Gastrocnemius medialis (tissue), 4 donors: ENCODE measurements at regions not wholly inside any gene's neighbourhood (a gene's known extent, or its start where the extent isn't known, plus 50 kb on each side); places are given as distances from the start of the nearest gene placed in this dataset.
A peak's percentile ranks its signal among the peaks of the same experiment; 100 is the strongest.

ENCODE experiments used
- ATAC-seq, 2 donors: fragments of 150-250 bp; one replicate each; pipeline ENCODE4 v1.9.1; 2016
- DNase-seq, 2 donors: peaks; one replicate each; pipeline ENCODE4 v3.0.0-alpha.2; 2019
- H3K27ac ChIP-seq, 4 donors: fragments of 200-600 bp; sonication (generic); 1 replicate in 1 of 4; 2 replicates in 3 of 4; pipeline ENCODE4 v1.5.1; 2016 to 2018; ENCODE audit warnings: mild to moderate bottlenecking in 2 of 4, moderate library complexity in 1 of 4
- H3K27me3 ChIP-seq, 3 donors: fragments of 200-600 bp; sonication (generic) in 2 of 3; 1 replicate in 1 of 3; 2 replicates in 2 of 3; pipeline versions ENCODE4 v1.5.1 to v1.6.0; 2016 to 2019; ENCODE audit warnings: mild to moderate bottlenecking in 1 of 3, moderate library complexity in 1 of 3
- H3K36me3 ChIP-seq, 2 donors: fragments of 200-600 bp; sonication (generic) in 1 of 2; one replicate each; pipeline ENCODE4 v1.5.1; 2017 to 2018
- H3K4me1 ChIP-seq, 2 donors: fragments of 200-600 bp; sonication (generic) in 1 of 2; one replicate each; pipeline ENCODE4 v1.5.1; 2016 to 2017; ENCODE audit warnings: mild to moderate bottlenecking in 2 of 2
- H3K4me3 ChIP-seq, 4 donors: fragments of 200-600 bp; sonication (generic) in 3 of 4; 1 replicate in 1 of 4; 2 replicates in 3 of 4; pipeline ENCODE4 v1.5.1; 2016 to 2019; ENCODE audit warnings: mild to moderate bottlenecking in 2 of 4
- H3K9me3 ChIP-seq, 3 donors: fragments of 200-600 bp; sonication (generic) in 2 of 3; 1 replicate in 1 of 3; 2 replicates in 2 of 3; pipeline ENCODE4 v1.5.1; 2016 to 2019
- POLR2A ChIP-seq, 2 donors: fragments of 450-650 bp; IDR thresholded peaks; one replicate each; pipeline ENCODE4 v1.6.1; 2017; ENCODE audit warnings: antibody characterized with exemption in 2 of 2, mild to moderate bottlenecking in 2 of 2, moderate library complexity in 2 of 2
- in situ Hi-C, 4 donors: fragments of 200-750 bp; cut with MboI; loops; one replicate each; pipeline versions ENCODE4 v1.15.0 to v1.8.0; 2017; ENCODE audit warnings: low sequenced_read_pairs in 4 of 4
- intact Hi-C: fragments of 100-400 bp; cut with DNase I; formaldehyde crosslinking; loops from one replicate; pipeline ENCODE4 v1.15.1; 2023; ENCODE audit warnings: low total_unique reads
- TF ChIP-seq, protein P1 (sequence below), 5 experiments: fragments of 450-650 bp in 3 of 5; fragments of 200-600 bp in 2 of 5; sonication (generic) in 2 of 5; IDR thresholded peaks in 4 of 5; conservative IDR thresholded peaks in 1 of 5; 1 replicate in 4 of 5; 2 replicates in 1 of 5; pipeline ENCODE4 v1.5.1; 2016 to 2019; ENCODE audit warnings: antibody characterized with exemption in 5 of 5, mild to moderate bottlenecking in 3 of 5, moderate library complexity in 3 of 5

DNA sequence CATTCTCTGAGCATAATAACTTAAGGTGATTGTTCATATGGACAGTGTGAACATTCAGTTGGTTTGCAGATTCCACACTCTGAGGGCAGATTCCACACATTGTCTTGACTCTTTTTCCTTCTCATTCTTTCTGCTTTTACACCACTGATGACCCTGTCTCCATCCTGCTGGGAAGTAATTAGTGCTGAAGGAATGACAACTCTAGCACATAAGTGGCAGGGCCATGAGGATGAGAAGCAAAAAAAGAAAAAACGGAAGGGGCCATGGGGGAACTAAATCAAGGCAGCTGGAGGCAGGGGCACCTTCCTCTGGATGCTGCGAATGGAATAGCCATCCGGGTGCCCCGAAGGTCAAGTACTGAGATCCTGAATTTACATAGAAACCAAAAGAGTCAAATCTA, 944.0 kb downstream of the KCNJ2 start:
- no peaks in the 10 kb centered on the region for H3K9me3 ChIP-seq
- no peak overlapping the region for H3K27ac ChIP-seq
- DNase-seq (no peak), ATAC-seq (no peak)
- no peaks in the 10 kb centered on the region for H3K4me1 ChIP-seq
- intact Hi-C loops (no loop called here), in situ Hi-C loops (loop anchor here in 1 of 4 donors (25.0 kb wide), 2 partner anchors 324 to 1424 kb away; no protein-coding TSS in a partner anchor)
- H3K27me3 ChIP-seq: no peaks in the 10 kb centered on the region
- H3K36me3 ChIP-seq: no peaks in the 10 kb centered on the region
- no peak for TF ChIP-seq POLR2A (IDR thresholded peaks at IDR 0.05)
- TF ChIP-seq, protein P1, sequence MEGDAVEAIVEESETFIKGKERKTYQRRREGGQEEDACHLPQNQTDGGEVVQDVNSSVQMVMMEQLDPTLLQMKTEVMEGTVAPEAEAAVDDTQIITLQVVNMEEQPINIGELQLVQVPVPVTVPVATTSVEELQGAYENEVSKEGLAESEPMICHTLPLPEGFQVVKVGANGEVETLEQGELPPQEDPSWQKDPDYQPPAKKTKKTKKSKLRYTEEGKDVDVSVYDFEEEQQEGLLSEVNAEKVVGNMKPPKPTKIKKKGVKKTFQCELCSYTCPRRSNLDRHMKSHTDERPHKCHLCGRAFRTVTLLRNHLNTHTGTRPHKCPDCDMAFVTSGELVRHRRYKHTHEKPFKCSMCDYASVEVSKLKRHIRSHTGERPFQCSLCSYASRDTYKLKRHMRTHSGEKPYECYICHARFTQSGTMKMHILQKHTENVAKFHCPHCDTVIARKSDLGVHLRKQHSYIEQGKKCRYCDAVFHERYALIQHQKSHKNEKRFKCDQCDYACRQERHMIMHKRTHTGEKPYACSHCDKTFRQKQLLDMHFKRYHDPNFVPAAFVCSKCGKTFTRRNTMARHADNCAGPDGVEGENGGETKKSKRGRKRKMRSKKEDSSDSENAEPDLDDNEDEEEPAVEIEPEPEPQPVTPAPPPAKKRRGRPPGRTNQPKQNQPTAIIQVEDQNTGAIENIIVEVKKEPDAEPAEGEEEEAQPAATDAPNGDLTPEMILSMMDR (IDR thresholded peaks at IDR 0.05 in 4 of 5, conservative IDR thresholded peaks at IDR 0.05 in 1 of 5): no peak
- no peak overlapping the region for H3K4me3 ChIP-seq

DNA sequence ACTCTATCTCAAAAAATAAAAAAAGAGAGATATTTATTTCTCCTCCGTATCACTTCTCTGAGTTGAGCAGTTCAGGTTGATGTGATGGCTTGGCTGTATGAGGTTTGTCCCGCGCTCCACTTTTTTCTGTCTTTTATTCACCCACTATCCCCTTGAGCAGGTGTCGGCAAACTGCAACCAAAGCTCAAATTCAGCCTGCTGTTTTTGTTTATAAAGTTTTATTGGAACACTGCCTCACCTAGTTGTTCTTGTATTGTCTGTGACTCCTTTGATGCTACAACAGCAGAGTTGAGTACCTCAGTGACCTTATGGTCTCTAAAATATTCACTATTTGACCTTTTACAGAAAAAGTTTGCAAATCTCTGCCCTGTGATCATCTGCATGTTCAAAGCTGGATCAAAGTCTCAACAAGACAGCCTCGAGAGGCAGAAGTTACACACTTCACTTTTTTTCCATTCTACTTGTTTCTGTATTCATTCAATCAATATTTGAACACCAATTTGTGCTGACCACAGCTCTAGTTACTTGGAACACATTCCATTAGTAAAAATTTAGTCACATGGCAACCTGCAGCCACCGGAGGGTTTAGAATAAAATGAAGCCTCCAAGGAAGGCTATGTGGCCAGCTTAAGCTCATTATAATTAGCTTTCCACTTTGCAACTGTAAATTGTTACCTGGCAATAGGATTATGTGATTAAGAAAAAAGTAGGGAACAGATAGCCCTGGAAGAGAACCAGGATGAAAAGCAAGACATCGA, 945.8 kb downstream of the KCNJ2 start:
- DNase-seq (no peak), ATAC-seq (no peak)
- Histone ChIP-seq H3K4me3 (no peak overlapping the region), H3K9me3 (no peaks in the 10 kb centered on the region), H3K27ac (no peak overlapping the region), H3K36me3 (no peaks in the 10 kb centered on the region), H3K27me3 (no peaks in the 10 kb centered on the region), H3K4me1 (no peaks in the 10 kb centered on the region)
- TF ChIP-seq, protein P1 (IDR thresholded peaks at IDR 0.05 in 4 of 5, conservative IDR thresholded peaks at IDR 0.05 in 1 of 5): no peak
- intact Hi-C loops (no loop called here), in situ Hi-C loops (loop anchor here in 1 of 4 donors (25.0 kb wide), 2 partner anchors 322 to 1422 kb away; no protein-coding TSS in a partner anchor)

DNA sequence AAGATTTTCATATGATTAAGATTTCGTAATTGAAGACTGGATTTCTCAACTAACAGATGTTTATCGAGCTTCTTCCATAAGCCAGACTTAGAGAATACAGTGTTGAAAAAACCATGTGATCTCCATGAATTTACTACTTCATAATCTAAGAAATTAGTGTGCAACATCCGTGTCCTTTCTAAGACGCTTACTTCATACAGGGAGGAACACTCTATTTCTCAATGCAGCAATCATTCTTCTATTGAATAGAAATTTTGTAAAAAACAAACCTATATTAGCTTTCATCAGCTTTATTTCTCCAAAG, 946.3 kb downstream of the KCNJ2 start:
- in situ Hi-C loops: loop anchor here in 1 of 4 donors (25.0 kb wide), 2 partner anchors 322 to 1422 kb away; no protein-coding TSS in a partner anchor
- intact Hi-C loops: no loop called here

DNA sequence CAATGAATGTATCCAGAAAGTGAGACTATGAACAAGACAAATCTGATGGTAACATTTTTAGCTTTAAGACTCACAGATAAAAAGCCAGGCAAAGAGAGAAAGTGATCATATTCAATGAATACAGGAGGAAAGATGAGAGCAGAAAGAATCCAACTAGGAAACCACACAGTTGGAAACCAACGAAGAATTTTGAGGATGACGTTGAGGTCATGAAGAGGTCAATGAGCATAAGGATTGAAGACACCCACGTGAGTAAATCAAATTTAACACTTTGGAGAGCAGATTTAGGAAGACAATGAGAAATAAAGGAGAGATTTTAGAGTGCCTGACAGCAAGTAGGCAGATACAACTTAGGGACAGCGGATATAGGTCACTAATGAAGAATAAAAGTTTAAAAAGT, 948.1 kb downstream of the KCNJ2 start:
- Histone ChIP-seq H3K9me3 (no peaks in the 10 kb centered on the region), H3K27me3 (no peaks in the 10 kb centered on the region), H3K4me3 (no peak overlapping the region), H3K4me1 (no peaks in the 10 kb centered on the region), H3K36me3 (no peaks in the 10 kb centered on the region), H3K27ac (no peak overlapping the region)
- in situ Hi-C loops: loop anchor here in 1 of 4 donors (25.0 kb wide), 2 partner anchors 320 to 1420 kb away; no protein-coding TSS in a partner anchor
- TF ChIP-seq, protein P1 (IDR thresholded peaks at IDR 0.05 in 4 of 5, conservative IDR thresholded peaks at IDR 0.05 in 1 of 5): no peak
- no peak for TF ChIP-seq POLR2A (IDR thresholded peaks at IDR 0.05)
- intact Hi-C loops: no loop called here
- DNase-seq: no peak
- no peak for ATAC-seq

More for the DNA sequence above, 946.3 kb downstream of the KCNJ2 start:
- Histone ChIP-seq H3K27ac (no peak overlapping the region), H3K27me3 (no peaks in the 10 kb centered on the region), H3K36me3 (no peaks in the 10 kb centered on the region), H3K4me1 (no peaks in the 10 kb centered on the region), H3K9me3 (no peaks in the 10 kb centered on the region), H3K4me3 (no peak overlapping the region)
- DNase-seq: no peak
- TF ChIP-seq, protein P1 (IDR thresholded peaks at IDR 0.05 in 4 of 5, conservative IDR thresholded peaks at IDR 0.05 in 1 of 5): no peak
- no peak for TF ChIP-seq POLR2A (IDR thresholded peaks at IDR 0.05)
- ATAC-seq: peak in 1 of 2 donors; percentile 54
